GM12873 (cell line): ENCODE measurements at regions not wholly inside any gene's neighbourhood (a gene's known extent, or its start where the extent isn't known, plus 50 kb on each side); places are given as distances from the start of the nearest gene placed in this dataset.

ENCODE experiments used
- TF ChIP-seq, protein P1 (sequence below): IDR thresholded peaks from 2 replicates; pipeline ENCODE4 v1.5.1; 2012; ENCODE audit warnings: low read depth, mild to moderate bottlenecking, moderate library complexity, low read length, control low read depth; ENCODE audit not compliant: insufficient read depth; ENCODE audit errors: missing control alignments

DNA sequence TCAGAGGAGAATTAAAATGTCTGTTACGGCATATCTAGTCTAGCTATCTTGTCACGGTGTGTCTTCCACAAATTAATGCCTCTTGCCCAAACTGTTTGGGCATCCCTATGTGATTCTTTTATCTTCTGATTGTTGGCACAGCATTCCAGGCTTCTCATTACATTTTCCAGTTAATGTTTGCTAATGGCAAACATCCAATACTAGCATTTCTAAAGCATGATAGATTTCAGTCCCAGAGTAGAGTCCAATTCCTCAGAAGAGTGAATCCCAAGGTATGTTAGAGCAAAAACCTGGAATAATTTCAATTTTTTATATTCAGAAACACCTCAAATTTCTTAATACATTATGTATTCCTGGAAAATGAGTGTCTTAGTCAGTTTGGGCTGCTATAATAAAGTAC lies 684.5 kb upstream of the SLITRK1 start:
- TF ChIP-seq, protein P1, sequence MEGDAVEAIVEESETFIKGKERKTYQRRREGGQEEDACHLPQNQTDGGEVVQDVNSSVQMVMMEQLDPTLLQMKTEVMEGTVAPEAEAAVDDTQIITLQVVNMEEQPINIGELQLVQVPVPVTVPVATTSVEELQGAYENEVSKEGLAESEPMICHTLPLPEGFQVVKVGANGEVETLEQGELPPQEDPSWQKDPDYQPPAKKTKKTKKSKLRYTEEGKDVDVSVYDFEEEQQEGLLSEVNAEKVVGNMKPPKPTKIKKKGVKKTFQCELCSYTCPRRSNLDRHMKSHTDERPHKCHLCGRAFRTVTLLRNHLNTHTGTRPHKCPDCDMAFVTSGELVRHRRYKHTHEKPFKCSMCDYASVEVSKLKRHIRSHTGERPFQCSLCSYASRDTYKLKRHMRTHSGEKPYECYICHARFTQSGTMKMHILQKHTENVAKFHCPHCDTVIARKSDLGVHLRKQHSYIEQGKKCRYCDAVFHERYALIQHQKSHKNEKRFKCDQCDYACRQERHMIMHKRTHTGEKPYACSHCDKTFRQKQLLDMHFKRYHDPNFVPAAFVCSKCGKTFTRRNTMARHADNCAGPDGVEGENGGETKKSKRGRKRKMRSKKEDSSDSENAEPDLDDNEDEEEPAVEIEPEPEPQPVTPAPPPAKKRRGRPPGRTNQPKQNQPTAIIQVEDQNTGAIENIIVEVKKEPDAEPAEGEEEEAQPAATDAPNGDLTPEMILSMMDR = no peak

DNA sequence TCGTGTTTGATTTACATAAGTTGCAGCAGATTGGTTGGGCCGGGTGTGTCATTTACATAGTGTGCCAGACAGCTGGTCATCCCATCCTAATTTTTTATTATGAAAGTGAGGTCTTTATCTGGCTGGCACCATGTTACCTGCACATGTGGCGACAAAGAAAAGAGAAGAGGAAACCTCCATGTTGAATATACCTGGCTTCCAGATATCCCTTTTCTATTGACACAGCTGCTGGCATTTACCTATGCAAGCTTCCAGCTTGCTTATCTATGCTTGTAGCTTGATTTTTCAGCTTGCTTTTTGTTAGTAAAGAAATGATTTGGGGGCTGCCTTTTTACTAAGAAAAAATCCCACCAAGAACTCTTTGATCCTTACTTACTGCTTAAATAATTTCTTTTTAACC lies 681.3 kb upstream of the SLITRK1 start:
- TF ChIP-seq, protein P1 = no peak

DNA sequence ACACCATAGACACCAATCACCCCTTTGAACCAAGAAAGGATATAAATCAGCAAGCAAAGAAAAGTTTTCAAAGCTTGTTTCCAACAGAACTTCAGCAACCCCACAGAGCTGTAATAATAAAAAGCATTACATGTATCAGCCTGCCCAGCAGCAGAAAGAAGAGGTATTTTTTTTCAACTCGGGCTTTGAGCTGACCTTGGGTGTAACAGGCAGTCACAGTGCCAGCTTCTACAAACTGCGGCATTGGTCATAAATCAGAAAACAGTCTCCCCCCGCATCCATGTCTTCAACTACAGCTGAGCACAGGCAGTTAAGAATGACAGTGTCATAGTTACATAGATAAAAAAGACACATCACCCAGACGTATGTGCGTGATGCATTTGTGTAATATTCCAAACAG lies 671.0 kb upstream of the SLITRK1 start:
- TF ChIP-seq, protein P1 = no peak

DNA sequence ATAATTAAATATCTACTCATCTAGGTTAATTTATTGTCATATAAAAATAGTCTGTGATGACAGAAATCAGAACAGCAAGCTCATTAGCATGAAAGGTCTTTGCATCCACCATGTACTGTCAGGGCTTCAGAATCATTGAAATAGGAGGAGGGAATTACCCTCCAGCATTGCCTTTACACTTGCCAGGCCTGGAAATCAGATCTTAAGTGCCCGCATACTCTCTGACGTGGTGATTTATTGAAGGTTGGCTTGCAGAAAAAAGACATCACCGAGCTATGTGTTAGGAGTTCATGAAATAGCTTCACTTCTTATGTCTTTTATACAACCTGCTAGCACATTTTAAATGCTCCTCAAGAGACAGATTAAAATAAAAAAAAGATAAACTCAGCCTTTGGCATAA lies 661.7 kb upstream of the SLITRK1 start:
- TF ChIP-seq, protein P1 = no peak

DNA sequence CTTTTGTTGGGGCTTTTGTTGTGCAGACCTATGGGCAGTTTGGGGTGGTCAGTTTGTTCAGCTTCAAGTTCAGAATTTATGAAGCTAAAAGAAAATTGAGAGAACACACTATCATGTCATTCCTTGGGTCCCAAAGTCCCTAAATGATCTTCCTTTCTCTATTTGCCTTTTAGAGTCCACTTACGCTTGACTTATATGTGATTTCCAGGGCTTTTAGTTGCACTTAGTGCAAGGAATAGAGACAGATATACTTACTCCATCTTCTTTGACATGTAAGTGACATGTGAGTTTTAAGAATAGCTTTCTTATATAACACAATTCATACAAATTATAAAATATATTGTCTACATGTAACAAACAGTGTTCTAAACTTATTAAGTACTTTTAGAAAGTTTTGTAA lies 660.1 kb upstream of the SLITRK1 start:
- TF ChIP-seq, protein P1 = no peak

DNA sequence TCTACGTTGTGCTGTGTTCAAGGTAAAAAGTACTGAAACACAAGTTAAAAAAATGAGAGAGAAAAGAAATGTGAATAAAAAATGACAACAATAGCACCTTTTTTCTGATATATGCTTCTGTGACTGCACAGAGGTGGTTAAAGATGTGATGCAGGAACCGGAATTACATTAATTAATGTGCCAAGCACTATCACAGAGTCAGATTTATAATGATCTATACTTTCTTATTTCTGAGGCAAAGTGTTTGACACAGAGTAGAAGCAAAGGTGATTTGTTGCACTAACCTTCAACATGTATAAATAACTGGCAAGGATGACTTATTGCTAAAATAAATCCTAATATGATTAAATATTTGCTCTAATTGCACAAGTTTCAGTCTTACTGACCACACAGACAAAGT lies 654.6 kb upstream of the SLITRK1 start:
- TF ChIP-seq, protein P1 = no peak

DNA sequence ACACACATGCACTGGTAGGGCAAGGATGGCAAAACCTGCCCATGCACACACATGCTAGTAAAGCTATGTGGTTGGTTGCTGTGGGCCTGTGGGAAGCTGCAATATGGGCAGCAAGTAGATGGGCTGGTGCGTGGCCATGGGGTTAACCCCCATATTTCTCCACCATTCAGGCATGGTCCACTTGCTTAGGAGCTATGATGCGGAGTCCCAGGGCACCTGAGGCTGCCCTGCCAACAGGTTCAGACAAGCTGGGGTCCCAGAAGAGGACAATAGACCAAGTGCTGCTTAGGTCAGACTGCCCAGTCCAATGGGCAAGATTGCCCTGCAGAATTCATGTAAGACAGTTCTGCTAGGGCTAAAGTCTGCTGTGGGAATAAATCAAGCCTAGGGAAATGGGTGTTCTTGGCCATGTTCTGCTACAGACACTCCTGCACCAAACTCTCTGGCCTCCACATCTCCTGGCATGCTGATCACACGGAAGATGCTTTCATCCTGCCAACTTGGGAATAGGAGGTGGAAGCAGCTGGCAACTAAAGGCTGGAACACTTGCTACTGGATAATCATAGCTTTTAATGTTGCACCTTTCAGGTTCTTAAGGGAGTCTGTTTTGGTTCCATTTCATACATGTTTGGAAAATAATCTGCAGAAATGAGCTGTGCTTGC lies 646.3 kb upstream of the SLITRK1 start:
- TF ChIP-seq, protein P1 = no peak
